ENCODE measurements at regions not wholly inside any gene's neighbourhood (a gene's known extent, or its start where the extent isn't known, plus 50 kb on each side); places are given as distances from the start of the nearest gene placed in this dataset.

- TF ChIP-seq, protein P1, sequence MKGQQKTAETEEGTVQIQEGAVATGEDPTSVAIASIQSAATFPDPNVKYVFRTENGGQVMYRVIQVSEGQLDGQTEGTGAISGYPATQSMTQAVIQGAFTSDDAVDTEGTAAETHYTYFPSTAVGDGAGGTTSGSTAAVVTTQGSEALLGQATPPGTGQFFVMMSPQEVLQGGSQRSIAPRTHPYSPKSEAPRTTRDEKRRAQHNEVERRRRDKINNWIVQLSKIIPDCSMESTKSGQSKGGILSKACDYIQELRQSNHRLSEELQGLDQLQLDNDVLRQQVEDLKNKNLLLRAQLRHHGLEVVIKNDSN (IDR thresholded peaks at IDR 0.05; ENCODE audit: borderline replicate concordance, extremely low read length, insufficient read depth, low read depth, low read length): no peak
- no peak for TF ChIP-seq MEF2A (IDR thresholded peaks at IDR 0.05; ENCODE audit: insufficient read depth, low read depth, low read length)
These were observed 70.3 kb upstream of the SMAD3 start (continued) for GRCh38 chr15:66994927-66995656.

GRCh38 chr15:66996094-66996493, 69.3 kb upstream of the SMAD3 start:
- intact Hi-C loops (cut with micrococcal nuclease; ENCODE audit: unreplicated experiment) (no loop called here), in situ Hi-C loops (cut with MboI) (no loop called here)
- ChIA-PET SMC1A (ENCODE audit: uncharacterized antibody, unreplicated experiment) (no interaction called here), POLR2A (no interaction called here), CTCF (no interaction called here), RAD21 (ENCODE audit: unreplicated experiment) (interaction anchor here (0.7 to 0.9 kb wide), 3 partner anchors 83 to 461 kb away, joined by 3 read pairs; no protein-coding TSS in a partner anchor)
- H3K9ac ChIP-seq (ENCODE audit: control insufficient read depth, insufficient read depth, low read length): no peak overlapping the region
- H3K4me1 ChIP-seq (ENCODE audit: control insufficient read depth, insufficient read depth, low read length): no peaks in the 10 kb centered on the region
- no peaks in the 10 kb centered on the region for H3K79me2 ChIP-seq (ENCODE audit: control insufficient read depth, insufficient read depth, low read length)
- FAIRE-seq: no peak
- no peak overlapping the region for H3K27ac ChIP-seq (ENCODE audit: control insufficient read depth, insufficient read depth)
- 93% methylated on average over 2 of the region's 2 CpGs for WGBS (ENCODE audit: insufficient coverage, insufficient replicate concordance, low lambda C conversion rate, missing lambda C conversion rate)
- no peaks in the 10 kb centered on the region; a peak in 1 of 4 replicates for H3K27me3 ChIP-seq (replicated peaks in 1 of 2; ENCODE audit: control insufficient read depth in 2 of 2, insufficient read depth in 2 of 2, low read length in 1 of 2)
- no peak for DNase-seq (ENCODE audit: low read depth, low spot score)
- no peak overlapping the region for H3K4me3 ChIP-seq
- no peaks in the 10 kb centered on the region for H3K36me3 ChIP-seq (ENCODE audit: control insufficient read depth in 2 of 2, insufficient read depth in 2 of 2, low read length in 1 of 2)
- BruUV-seq (replicated peaks): no TSS peak
- ATAC-seq: no peak
- no peak overlapping the region for H2AFZ ChIP-seq (ENCODE audit: control insufficient read depth, low read depth, low read length)
- no peak overlapping the region for H3K4me2 ChIP-seq (ENCODE audit: control insufficient read depth, insufficient read depth)
- no peaks in the 10 kb centered on the region; the same call in 2 of the 3 replicates for H3K9me3 ChIP-seq (replicated peaks; ENCODE audit: control insufficient read depth, insufficient read depth, low read length)
- H4K20me1 ChIP-seq (ENCODE audit: control insufficient read depth, insufficient read depth): no peaks in the 10 kb centered on the region
- TF ChIP-seq, protein P2, sequence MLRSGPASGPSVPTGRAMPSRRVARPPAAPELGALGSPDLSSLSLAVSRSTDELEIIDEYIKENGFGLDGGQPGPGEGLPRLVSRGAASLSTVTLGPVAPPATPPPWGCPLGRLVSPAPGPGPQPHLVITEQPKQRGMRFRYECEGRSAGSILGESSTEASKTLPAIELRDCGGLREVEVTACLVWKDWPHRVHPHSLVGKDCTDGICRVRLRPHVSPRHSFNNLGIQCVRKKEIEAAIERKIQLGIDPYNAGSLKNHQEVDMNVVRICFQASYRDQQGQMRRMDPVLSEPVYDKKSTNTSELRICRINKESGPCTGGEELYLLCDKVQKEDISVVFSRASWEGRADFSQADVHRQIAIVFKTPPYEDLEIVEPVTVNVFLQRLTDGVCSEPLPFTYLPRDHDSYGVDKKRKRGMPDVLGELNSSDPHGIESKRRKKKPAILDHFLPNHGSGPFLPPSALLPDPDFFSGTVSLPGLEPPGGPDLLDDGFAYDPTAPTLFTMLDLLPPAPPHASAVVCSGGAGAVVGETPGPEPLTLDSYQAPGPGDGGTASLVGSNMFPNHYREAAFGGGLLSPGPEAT (IDR thresholded peaks at IDR 0.05; ENCODE audit: low read depth): no peak
- TF ChIP-seq FOXM1 (IDR thresholded peaks at IDR 0.05; ENCODE audit: low read depth, low read length) (no peak), ELK1 (IDR thresholded peaks at IDR 0.05; ENCODE audit: low read depth, low read length) (no peak), TAF1 (IDR thresholded peaks at IDR 0.05; ENCODE audit: borderline replicate concordance, low read depth, low read length) (no peak), PAX8 (IDR thresholded peaks at IDR 0.05) (no peak), ESRRA (IDR thresholded peaks at IDR 0.05; ENCODE audit: low read length) (no peak), RELA (IDR thresholded peaks at IDR 0.05; ENCODE audit: borderline replicate concordance, partially characterized antibody) (no peak), ATF2 (IDR thresholded peaks at IDR 0.05; ENCODE audit: low read length) (no peak)
- TF ChIP-seq, protein P3, sequence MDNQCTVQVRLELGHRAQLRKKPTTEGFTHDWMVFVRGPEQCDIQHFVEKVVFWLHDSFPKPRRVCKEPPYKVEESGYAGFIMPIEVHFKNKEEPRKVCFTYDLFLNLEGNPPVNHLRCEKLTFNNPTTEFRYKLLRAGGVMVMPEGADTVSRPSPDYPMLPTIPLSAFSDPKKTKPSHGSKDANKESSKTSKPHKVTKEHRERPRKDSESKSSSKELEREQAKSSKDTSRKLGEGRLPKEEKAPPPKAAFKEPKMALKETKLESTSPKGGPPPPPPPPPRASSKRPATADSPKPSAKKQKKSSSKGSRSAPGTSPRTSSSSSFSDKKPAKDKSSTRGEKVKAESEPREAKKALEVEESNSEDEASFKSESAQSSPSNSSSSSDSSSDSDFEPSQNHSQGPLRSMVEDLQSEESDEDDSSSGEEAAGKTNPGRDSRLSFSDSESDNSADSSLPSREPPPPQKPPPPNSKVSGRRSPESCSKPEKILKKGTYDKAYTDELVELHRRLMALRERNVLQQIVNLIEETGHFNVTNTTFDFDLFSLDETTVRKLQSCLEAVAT (IDR thresholded peaks at IDR 0.05): no peak
